ENCODE measurements at regions not wholly inside any gene's neighbourhood (a gene's known extent, or its start where the extent isn't known, plus 50 kb on each side); places are given as distances from the start of the nearest gene placed in this dataset.
"Not testable (repeated sequence)": the region's sequence is repeated elsewhere in the genome, so short reads cannot be mapped to it uniquely, and the experiment has no call there.

DNA sequence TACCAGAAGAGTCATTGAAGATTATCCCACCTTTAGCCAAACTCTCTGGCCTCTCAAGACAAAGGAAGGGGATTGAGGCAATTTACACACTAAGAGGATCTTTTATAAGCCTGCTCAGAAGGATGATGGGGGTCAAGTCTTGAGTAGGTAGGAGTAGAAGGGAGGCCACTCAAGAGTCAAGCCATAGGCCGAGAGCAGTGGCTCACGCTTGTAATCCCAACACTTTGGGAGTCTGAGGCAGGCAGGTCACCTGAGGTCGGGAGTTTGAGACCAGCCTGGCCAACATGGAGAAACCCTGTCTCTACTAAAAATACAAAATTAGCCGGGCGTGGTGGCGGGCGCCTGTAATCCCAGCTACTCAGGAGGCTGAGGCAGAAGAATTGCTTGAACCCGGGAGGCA, 58.0 kb upstream of the SOX13 start:
- TF ChIP-seq CTCF (IDR thresholded peaks at IDR 0.05 in 8 of 11, conservative IDR thresholded peaks at IDR 0.05 in 3 of 11); POLR2A (IDR thresholded peaks at IDR 0.05); POLR2AphosphoS5 (IDR thresholded peaks at IDR 0.05): not testable (repeated sequence)
